Epithelial cell of prostate (primary cell): ENCODE measurements at regions not wholly inside any gene's neighbourhood (a gene's known extent, or its start where the extent isn't known, plus 50 kb on each side); places are given as distances from the start of the nearest gene placed in this dataset.

Experiments
- DNase-seq: peaks from one replicate; pipeline ENCODE4 v3.0.0-alpha.2; 2011; ENCODE audit warnings: low read depth, low spot score
- H3K27ac ChIP-seq: fragments of 450-650 bp; 2 replicates; pipeline ENCODE4 v1.5.1; 2017; ENCODE audit warnings: mild to moderate bottlenecking

- no peak overlapping the region for H3K27ac ChIP-seq
- no peak for DNase-seq
Measured at GRCh38 chr18:44241020-44241419, 439.7 kb upstream of the SETBP1 start.

DNA sequence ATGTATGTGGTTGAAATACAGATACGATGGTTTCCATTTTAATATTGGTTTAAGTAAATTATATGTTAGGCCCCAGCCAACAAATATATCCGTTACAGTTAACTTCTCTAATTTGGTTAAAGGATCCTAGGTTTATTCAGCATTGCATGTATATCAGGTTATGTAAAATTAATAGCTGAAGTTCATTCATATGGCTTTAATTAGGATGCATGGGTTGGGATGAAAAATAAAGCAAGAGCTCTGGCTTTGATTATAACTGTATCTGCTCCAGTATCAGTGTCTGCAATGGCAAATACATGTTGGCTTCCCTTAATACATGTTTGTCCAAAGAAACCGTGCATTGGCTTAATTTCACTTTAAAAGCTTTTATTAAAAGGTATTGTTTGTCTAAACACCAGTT lies 435.7 kb upstream of the SETBP1 start:
- DNase-seq: no peak
- no peak overlapping the region for H3K27ac ChIP-seq

GRCh38 chr18:44246001-44246400 lies 434.7 kb upstream of the SETBP1 start:
- no peak overlapping the region for H3K27ac ChIP-seq
- DNase-seq: no peak

DNA sequence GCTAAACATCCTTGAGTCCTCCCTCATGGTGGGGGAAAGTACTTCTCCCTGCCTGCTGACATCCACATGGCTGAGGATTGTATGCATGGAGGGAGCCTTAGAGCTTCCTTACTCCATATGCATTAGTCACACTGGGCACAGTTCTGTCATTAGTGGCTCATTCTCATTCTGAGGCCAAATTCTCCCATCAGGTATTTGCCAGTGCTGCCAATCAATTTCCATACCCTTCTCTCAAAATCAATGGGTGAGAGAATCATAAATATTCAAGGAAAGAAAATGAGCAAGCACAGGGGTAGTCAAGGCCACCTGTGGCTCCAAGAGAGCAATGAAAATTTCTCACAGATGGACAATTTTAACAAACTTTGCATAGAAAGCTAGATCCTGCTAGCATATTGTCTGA lies 422.6 kb upstream of the SETBP1 start:
- no peak overlapping the region for H3K27ac ChIP-seq
- DNase-seq: no peak

GRCh38 chr18:44258576-44258975 lies 422.1 kb upstream of the SETBP1 start:
- DNase-seq: no peak
- no peak overlapping the region for H3K27ac ChIP-seq

DNA sequence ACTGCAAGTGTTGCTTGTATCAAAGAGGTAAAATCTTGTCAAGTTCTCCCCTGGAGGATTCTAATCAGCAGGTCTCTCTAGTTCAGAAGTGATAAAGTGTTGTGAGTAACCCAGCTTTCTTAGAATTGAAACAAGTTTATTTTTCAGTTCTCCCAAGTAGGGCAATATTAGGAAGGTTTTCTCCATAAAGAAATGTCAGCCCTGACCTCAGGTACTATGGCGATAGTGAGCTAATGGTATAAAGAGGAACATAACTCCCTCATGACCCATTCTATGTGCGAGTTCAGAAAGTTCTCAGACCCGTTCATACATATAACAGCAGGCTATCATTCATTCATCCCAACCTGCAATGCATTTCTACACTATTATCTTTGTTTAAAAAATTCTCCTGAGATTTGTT lies 421.1 kb upstream of the SETBP1 start:
- no peak overlapping the region for H3K27ac ChIP-seq
- no peak for DNase-seq

DNA sequence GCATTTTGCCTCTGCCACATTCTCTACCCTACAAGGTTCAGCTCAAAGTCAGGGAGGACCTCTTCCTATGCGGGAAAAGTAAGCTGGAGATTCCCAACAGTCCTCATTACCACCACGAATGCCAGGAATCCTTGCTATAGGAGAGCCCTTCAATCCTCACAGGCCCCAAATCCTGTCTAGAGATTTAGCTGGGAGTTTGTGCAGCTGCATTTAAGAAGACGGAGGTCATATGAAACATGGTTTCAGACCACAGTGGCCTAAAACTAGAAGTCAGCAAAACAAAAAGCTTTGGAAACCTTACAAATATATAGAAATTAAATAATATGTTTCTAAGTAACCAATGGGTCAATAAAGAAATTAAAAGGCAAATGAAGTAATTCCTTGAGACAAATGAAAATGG lies 415.3 kb upstream of the SETBP1 start:
- no peak overlapping the region for H3K27ac ChIP-seq
- no peak for DNase-seq

- DNase-seq: no peak
- H3K27ac ChIP-seq: no peak overlapping the region
Measured at GRCh38 chr18:44273298-44273697, 407.4 kb upstream of the SETBP1 start.

DNA sequence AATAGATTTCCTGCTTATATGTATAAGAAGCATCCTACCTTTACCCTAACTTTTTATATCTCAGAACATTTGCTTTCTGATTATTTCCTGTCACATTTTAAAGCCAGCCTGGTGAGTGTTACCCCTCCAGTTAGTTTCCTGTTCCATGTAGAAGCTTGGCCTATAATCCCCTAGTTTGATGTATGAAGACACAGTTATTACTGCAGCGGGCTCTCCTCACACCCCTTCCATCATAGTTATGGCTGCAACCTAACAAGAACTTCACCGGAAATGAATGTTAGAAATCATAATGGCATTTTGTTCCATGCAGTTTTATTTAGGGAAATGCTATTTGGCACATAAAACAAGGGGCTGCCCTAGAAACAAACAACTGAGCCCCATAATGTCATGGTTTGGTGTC lies 400.2 kb upstream of the SETBP1 start:
- DNase-seq: no peak
- H3K27ac ChIP-seq: no peak overlapping the region

DNA sequence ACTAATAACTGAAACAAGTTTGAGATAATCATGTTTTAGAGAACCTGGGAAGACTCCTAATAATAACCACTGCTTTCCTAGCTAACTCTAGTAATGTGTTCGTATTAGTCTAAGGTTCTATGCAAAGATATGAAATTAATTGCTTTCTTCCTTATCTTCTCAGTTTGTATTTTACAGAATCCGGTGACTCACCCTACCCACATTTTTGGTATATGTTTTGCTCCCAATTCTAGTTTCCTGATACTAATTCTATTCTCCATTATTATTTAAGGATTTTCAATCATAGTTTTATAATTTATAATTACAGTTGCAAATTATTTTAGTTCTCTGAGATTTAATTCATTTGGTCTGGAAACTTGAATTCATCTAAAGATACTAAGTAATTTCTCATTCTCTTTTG lies 394.6 kb upstream of the SETBP1 start:
- no peak overlapping the region for H3K27ac ChIP-seq

GRCh38 chr18:44290366-44290977 lies 390.2 kb upstream of the SETBP1 start:
- no peak overlapping the region for H3K27ac ChIP-seq
- no peak for DNase-seq

More for the DNA sequence above, 394.6 kb upstream of the SETBP1 start:
- no peak for DNase-seq

GRCh38 chr18:44298566-44298965 lies 382.1 kb upstream of the SETBP1 start:
- H3K27ac ChIP-seq: no peak overlapping the region
- no peak for DNase-seq

GRCh38 chr18:44309185-44309584 lies 371.5 kb upstream of the SETBP1 start:
- H3K27ac ChIP-seq: peak overlapping the region; percentile 34
- DNase-seq: no peak

GRCh38 chr18:44320619-44321460 lies 359.8 kb upstream of the SETBP1 start:
- no peak overlapping the region for H3K27ac ChIP-seq
- no peak for DNase-seq

DNA sequence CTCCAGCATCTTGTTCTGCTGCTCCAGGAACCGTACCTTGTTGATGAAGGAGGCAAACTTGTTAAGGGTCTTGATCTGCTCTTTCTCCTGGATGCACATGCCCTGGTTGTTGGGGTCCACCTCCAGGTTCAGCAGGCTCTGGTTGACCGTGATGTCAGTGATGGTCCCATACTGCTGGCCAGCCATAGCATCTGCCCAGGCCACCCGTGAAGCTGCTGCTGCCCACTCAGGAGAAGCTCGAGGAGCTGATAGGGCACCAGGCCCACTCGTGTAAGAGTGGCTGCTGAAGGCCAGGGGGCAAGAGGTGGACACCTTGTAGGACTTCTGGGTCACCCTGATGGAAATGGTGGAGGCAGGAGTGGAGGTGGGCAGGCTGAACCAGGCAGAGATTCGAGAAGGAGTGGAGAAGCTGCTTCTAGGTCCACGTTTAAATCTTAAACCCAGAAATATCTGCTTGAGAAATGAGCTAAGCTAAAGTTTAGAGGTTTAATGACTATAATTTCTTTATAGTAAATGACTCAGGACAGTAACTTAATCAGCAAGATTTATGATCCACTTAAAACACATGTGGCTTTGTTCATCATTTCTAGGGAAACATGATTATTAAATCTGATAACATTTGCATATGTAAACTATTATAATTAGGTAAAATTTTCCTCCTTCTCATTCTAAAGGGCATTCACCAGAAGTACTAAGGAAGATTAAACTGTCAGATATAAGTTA lies 358.7 kb upstream of the SETBP1 start:
- no peak overlapping the region for H3K27ac ChIP-seq
- DNase-seq: no peak

- no peak for DNase-seq
- no peak overlapping the region for H3K27ac ChIP-seq
Measured at GRCh38 chr18:44323125-44323524, 357.6 kb upstream of the SETBP1 start.

DNA sequence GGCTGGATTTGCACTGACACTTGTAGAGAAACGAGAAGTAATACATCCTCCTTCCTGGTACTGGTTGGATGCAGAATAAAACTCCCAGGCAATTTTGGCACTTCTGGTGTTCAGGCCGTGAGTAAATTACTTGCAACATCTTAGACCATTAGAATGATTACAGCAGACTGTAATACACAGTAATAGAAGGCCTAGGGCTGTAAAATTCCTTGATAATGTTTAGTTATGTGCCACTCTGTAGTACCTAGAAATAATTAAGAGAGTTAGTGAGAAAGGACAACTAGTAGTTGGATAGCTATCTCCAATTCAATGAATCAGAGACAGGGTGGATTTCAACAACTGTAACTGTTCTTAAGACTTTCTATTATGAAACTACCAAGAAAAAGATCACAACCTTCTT lies 356.3 kb upstream of the SETBP1 start:
- no peak overlapping the region for H3K27ac ChIP-seq
- DNase-seq: no peak

GRCh38 chr18:44325903-44326635 lies 354.6 kb upstream of the SETBP1 start:
- no peak for DNase-seq
- no peak overlapping the region for H3K27ac ChIP-seq

- no peak overlapping the region for H3K27ac ChIP-seq
- DNase-seq: no peak
Measured at GRCh38 chr18:44331656-44332570, 348.8 kb upstream of the SETBP1 start.

DNA sequence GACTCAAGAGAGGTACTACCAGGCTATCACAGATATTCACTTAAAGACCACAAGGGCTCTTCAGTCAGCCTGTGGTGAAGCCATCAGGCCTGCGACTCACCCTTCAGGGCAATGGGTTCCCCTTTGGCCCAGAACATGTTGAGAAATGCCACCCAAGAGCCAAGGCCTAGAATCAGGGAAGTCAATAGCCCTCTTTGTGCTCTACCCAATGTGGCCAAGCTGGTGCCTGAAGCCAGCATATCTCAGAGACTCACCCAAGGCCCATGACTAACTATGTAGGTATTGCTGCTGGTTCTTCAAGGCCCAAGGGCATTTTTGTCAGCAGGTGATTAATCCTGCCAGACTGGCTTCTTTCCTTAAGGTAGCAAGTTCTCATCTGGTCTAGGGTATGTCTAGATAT lies 338.9 kb upstream of the SETBP1 start:
- peak; percentile 84 for DNase-seq
- H3K27ac ChIP-seq: peak overlapping the region; percentile 71
